ENCODE measurements at regions not wholly inside any gene's neighbourhood (a gene's known extent, or its start where the extent isn't known, plus 50 kb on each side); places are given as distances from the start of the nearest gene placed in this dataset.

GRCh38 chr10:117911684-117912083, 135.1 kb downstream of the RAB11FIP2 start:
- TF ChIP-seq SMC3 (IDR thresholded peaks at IDR 0.05) (no peak), MAX (IDR thresholded peaks at IDR 0.05) (no peak), CTCF (IDR thresholded peaks at IDR 0.05) (no peak), CEBPB (IDR thresholded peaks at IDR 0.05) (no peak), RAD21 (conservative IDR thresholded peaks at IDR 0.05 in 1 of 2, IDR thresholded peaks at IDR 0.05 in 1 of 2) (no peak), USF2 (IDR thresholded peaks at IDR 0.05) (no peak), EP300 (IDR thresholded peaks at IDR 0.05) (no peak)

Measured in A549 (cell line).